ENCODE measurements at regions not wholly inside any gene's neighbourhood (a gene's known extent, or its start where the extent isn't known, plus 50 kb on each side); places are given as distances from the start of the nearest gene placed in this dataset.

DNA sequence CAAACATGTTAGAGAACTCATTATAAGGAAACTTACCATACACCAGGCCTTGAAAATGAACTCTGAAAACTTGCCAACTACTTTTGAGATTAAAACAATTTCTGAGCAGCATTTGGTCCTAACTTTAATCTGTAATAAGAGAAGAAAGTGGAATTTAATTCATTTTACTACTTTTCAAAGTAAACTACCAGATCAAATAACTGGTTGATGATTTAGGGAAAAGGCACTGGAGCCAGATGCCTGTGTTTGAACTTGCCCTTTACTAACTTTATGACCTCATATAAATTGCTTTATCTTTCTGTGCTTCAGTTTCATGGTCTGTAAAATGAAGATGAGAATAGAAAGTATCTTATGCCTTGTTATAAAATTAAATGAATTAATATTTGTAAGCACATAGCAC, 159.9 kb upstream of the PCDH18 start:
- H4K20me1 ChIP-seq (ENCODE audit: insufficient read depth), result no peaks in the 10 kb centered on the region
- no peaks in the 10 kb centered on the region for H3K9me2 ChIP-seq (ENCODE audit: insufficient read depth, low read length)
- H3K27ac ChIP-seq (ENCODE audit: low read length), result no peak overlapping the region
- H3K9ac ChIP-seq (ENCODE audit: low read length), result no peak overlapping the region
- H3K36me3 ChIP-seq (ENCODE audit: insufficient read depth, low read length), result no peaks in the 10 kb centered on the region
- no peaks in the 10 kb centered on the region for H3K27me3 ChIP-seq (ENCODE audit: insufficient read depth, low read depth, low read length)
- no peaks in the 10 kb centered on the region for H3F3A ChIP-seq (ENCODE audit: insufficient read depth, low read length, poor library complexity, severe bottlenecking)
- TF ChIP-seq CTCF (IDR thresholded peaks at IDR 0.05; ENCODE audit: poor library complexity, severe bottlenecking), result no peak
- TF ChIP-seq SMC3 (conservative IDR thresholded peaks at IDR 0.05; ENCODE audit: poor library complexity), result no peak
- TF ChIP-seq, protein P1, sequence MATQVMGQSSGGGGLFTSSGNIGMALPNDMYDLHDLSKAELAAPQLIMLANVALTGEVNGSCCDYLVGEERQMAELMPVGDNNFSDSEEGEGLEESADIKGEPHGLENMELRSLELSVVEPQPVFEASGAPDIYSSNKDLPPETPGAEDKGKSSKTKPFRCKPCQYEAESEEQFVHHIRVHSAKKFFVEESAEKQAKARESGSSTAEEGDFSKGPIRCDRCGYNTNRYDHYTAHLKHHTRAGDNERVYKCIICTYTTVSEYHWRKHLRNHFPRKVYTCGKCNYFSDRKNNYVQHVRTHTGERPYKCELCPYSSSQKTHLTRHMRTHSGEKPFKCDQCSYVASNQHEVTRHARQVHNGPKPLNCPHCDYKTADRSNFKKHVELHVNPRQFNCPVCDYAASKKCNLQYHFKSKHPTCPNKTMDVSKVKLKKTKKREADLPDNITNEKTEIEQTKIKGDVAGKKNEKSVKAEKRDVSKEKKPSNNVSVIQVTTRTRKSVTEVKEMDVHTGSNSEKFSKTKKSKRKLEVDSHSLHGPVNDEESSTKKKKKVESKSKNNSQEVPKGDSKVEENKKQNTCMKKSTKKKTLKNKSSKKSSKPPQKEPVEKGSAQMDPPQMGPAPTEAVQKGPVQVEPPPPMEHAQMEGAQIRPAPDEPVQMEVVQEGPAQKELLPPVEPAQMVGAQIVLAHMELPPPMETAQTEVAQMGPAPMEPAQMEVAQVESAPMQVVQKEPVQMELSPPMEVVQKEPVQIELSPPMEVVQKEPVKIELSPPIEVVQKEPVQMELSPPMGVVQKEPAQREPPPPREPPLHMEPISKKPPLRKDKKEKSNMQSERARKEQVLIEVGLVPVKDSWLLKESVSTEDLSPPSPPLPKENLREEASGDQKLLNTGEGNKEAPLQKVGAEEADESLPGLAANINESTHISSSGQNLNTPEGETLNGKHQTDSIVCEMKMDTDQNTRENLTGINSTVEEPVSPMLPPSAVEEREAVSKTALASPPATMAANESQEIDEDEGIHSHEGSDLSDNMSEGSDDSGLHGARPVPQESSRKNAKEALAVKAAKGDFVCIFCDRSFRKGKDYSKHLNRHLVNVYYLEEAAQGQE (IDR thresholded peaks at IDR 0.05; ENCODE audit: borderline replicate concordance), result no peak
- TF ChIP-seq RAD21 (conservative IDR thresholded peaks at IDR 0.05), result no peak
- no peak for TF ChIP-seq EZH2 (IDR thresholded peaks at IDR 0.05; ENCODE audit: borderline replicate concordance, insufficient read depth, low read length, poor library complexity, severe bottlenecking)
- TF ChIP-seq POLR2AphosphoS5 (IDR thresholded peaks at IDR 0.05), result no peak
- no peak for TF ChIP-seq TAF1 (IDR thresholded peaks at IDR 0.05; ENCODE audit: low read depth)
- TF ChIP-seq EP300 (conservative IDR thresholded peaks at IDR 0.05; ENCODE audit: poor library complexity, severe bottlenecking), result no peak
- TF ChIP-seq MXI1 (conservative IDR thresholded peaks at IDR 0.05; ENCODE audit: poor library complexity, severe bottlenecking), result no peak
- no peaks in the 10 kb centered on the region for H3K79me2 ChIP-seq (replicated peaks; ENCODE audit: insufficient read depth, low read length)
- no peak overlapping the region for H3K4me2 ChIP-seq (ENCODE audit: low read length)
- H3K4me3 ChIP-seq (ENCODE audit: low read length), result no peak overlapping the region
- no peaks in the 10 kb centered on the region for H3K9me3 ChIP-seq (ENCODE audit: low read length)
- H2AFZ ChIP-seq (ENCODE audit: low read depth, low read length), result no peak overlapping the region

GRCh38 chr4:137688651-137689050, 156.4 kb upstream of the PCDH18 start:
- TF ChIP-seq, protein P1 (IDR thresholded peaks at IDR 0.05; ENCODE audit: borderline replicate concordance), result no peak
- no peak for TF ChIP-seq EZH2 (IDR thresholded peaks at IDR 0.05; ENCODE audit: borderline replicate concordance, insufficient read depth, low read length, poor library complexity, severe bottlenecking)
- TF ChIP-seq MXI1 (conservative IDR thresholded peaks at IDR 0.05; ENCODE audit: poor library complexity, severe bottlenecking), result no peak
- no peak for TF ChIP-seq EP300 (conservative IDR thresholded peaks at IDR 0.05; ENCODE audit: poor library complexity, severe bottlenecking)
- no peak for TF ChIP-seq POLR2AphosphoS5 (IDR thresholded peaks at IDR 0.05)
- no peak for TF ChIP-seq SMC3 (conservative IDR thresholded peaks at IDR 0.05; ENCODE audit: poor library complexity)
- TF ChIP-seq TAF1 (IDR thresholded peaks at IDR 0.05; ENCODE audit: low read depth), result no peak
- no peak for TF ChIP-seq CTCF (IDR thresholded peaks at IDR 0.05; ENCODE audit: poor library complexity, severe bottlenecking)
- H2AFZ ChIP-seq (ENCODE audit: low read depth, low read length), result no peak overlapping the region
- no peak overlapping the region for H3K27ac ChIP-seq (ENCODE audit: low read length)
- no peaks in the 10 kb centered on the region for H3K27me3 ChIP-seq (ENCODE audit: insufficient read depth, low read depth, low read length)
- no peaks in the 10 kb centered on the region for H4K20me1 ChIP-seq (ENCODE audit: insufficient read depth)
- H3K4me2 ChIP-seq (ENCODE audit: low read length), result no peak overlapping the region
- H3K9ac ChIP-seq (ENCODE audit: low read length), result no peak overlapping the region
- no peaks in the 10 kb centered on the region for H3K9me3 ChIP-seq (ENCODE audit: low read length)
- no peaks in the 10 kb centered on the region for H3K79me2 ChIP-seq (replicated peaks; ENCODE audit: insufficient read depth, low read length)
- no peaks in the 10 kb centered on the region for H3F3A ChIP-seq (ENCODE audit: insufficient read depth, low read length, poor library complexity, severe bottlenecking)
- no peak overlapping the region for H3K4me3 ChIP-seq (ENCODE audit: low read length)
- H3K9me2 ChIP-seq (ENCODE audit: insufficient read depth, low read length), result no peaks in the 10 kb centered on the region
- no peaks in the 10 kb centered on the region for H3K36me3 ChIP-seq (ENCODE audit: insufficient read depth, low read length)
